GM18511 (cell line): ENCODE measurements at regions not wholly inside any gene's neighbourhood (a gene's known extent, or its start where the extent isn't known, plus 50 kb on each side); places are given as distances from the start of the nearest gene placed in this dataset.

Experiments
- ATAC-seq: cut with Tn5 transposase; IDR thresholded peaks from one replicate; pipeline ENCODE4 v1.9.1; 2021; ENCODE audit warnings: mild to moderate bottlenecking, moderate library complexity; ENCODE audit not compliant: unreplicated experiment

- no peak for ATAC-seq
These were observed 134.8 kb downstream of the CD83 start for GRCh38 chr6:14252271-14252850.

- ATAC-seq = peak; percentile 88
These were observed 136.9 kb downstream of the CD83 start for GRCh38 chr6:14254505-14254904.

GRCh38 chr6:14255916-14256315 lies 138.3 kb downstream of the CD83 start:
- ATAC-seq = no peak

DNA sequence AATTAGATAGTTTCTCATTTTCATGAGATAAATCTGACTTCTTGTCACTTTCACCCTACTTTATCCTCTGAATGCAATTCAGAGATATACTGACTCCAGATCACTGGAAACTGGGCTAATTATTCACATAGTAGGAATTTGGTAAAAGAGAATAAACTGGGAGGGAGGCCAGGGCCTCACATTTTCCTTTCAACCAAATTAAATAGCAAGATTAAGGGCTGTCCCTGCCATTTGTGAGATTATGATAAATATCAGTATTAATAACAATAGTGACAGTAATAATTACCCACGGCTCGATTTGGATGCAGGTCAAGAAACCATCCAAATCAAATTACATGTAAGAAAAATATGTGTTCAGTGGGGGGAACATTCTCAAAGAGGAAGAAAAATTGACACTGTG lies 140.5 kb downstream of the CD83 start:
- ATAC-seq = no peak

DNA sequence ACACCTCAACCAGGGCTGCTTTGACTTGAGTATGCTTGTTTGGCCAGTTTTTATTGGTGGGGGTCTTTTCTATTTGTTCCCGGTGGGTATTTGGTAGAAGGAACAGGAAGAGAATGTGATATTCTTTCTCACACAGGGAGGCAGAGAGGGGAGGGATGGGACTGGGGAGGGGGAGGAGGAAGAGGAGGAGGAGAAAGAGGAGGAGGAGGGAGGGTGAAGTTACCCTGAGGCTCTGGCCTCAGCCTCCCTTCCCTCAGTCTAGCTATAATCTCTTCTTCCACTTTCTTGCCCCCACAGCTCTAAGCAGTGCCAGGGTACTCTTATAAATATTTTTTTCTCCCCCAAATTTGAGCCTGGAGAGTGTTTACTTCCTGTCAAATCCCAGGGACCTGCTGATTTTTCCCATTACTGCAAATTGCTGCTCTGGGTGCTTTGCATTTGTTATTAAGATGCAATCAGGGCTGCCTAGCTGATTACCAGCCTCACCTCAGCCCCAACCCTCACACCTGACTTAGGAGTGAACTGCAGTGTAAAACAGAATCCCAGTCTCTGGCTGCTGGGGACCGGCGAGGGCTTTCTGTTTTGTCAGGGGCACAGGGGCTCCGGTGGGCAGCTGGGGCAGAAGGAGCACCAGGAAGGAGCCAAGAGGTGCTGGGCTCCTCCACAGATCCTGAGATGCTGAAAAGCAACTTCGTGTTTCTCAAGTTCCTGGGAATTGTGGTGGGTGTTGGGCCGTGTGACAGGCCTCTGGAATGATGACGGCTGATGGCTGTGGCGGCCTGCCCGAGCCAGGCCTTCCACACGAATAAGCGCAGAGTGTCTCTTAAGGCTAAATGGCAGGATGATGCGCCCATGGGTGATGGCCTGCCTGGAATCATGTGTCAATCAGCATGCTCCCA lies 141.4 kb downstream of the CD83 start:
- no peak for ATAC-seq

DNA sequence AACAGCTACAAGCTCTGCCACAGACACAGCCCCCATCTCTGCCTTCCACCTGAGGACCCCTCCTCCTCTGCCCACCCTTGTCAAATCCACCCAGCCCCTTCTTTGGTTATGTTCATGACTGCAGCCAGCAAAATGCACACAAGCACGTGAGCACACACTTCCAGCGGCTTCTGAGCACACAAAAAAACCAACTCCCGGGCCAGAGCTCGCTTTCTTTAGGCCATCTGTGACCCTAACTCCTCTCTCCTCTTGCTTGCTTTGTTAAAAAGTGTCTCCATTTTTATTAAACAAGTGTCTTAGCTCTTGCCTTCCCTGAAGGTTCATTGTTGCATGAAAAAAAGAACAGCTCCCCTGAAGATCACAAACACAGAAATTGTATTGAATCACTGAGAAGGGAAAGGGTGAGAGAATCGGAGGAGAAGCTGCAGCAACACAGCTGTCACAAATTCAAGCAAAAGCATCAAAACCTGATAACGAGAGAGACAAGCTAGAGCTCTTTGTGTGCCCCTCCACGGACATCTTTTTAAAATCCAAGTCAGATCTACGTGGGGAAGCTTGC lies 142.1 kb downstream of the CD83 start:
- no peak for ATAC-seq

DNA sequence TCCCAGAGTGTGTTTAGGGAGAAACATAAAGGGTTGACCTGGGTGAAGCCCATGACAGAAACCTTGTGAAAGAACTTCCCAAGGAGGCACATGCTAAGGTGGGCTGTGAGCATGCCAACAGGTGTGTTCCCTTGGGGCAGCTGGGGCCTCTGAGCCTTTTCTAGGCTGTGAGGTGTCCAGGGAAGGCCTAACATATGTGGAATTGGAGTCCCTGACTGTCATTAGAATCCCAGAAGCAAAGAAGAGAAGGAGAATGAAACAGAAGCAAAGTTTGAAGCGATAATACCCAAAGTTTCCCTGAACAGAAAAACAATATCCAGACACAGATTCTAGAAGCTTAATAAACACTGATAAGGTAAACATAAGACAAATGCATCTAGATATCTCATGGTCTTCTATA lies 143.3 kb downstream of the CD83 start:
- ATAC-seq = no peak

GRCh38 chr6:14263881-14264424 lies 146.4 kb downstream of the CD83 start:
- no peak for ATAC-seq

DNA sequence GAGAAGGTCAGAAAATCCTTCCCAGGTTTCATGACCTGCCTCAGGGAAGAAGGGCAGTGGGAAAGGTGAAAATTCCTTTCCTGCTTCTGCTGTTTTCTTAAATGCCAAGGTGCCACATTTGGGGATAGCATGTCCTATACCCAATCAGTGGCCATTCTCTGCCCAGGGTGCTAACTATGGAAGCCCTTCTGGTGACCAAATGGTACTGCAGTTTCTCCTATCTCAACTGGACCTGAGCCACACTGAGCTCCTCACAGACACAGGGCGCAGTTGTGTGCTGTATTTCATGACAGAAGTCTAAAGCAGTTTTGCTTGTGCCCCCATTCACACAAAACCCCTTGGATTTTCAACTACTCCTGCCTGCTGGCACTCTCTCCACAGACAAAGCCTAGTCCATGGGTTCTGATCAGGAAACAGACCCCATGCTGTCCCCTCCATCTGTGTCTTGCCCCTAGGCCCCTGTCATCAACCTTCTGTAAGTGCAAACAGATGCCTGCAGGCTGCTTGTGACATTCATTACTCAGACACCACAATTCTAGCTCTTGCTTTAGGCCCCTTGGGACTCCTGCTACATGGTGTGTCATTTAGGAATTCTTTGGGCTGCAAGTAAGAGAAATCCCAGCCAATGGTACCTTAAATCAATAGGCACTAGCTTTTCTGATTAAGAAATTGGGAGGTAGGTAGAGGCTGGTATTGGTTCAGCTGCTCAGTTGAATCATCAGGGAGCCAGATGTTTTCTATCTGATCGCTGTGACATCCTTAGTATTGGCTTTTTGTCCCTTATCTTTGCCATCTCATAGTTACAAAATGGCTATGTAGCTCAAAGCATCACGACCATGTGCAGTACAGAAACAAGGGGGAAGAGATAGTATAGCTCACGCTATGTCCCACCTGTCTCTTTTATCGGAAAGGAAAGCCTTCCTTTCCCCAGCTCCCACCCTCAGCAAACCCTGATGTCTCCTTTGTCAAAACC lies 147.8 kb downstream of the CD83 start:
- no peak for ATAC-seq

GRCh38 chr6:14266266-14266665 lies 148.7 kb downstream of the CD83 start:
- no peak for ATAC-seq

GRCh38 chr6:14267885-14268660 lies 150.5 kb downstream of the CD83 start:
- ATAC-seq = no peak

DNA sequence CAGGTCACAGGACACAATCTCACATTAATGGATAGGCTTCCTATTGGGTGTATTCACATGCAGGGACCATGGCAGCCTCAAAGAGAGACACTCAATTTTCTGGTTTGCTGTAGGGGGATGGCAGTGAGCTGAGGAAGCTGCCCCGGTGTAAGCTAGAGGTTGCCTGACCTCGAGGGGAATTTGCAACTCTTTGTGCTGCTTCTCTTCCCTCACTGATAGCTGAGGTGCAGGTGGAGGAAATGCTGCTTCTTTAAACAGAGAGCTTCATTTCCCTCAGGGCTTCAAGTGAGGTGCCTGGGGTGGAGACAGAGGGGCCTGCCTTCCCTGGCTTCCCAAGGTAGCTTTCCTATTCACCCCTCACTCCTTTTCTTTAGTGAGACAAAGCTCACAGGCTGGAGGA lies 151.9 kb downstream of the CD83 start:
- ATAC-seq = no peak

DNA sequence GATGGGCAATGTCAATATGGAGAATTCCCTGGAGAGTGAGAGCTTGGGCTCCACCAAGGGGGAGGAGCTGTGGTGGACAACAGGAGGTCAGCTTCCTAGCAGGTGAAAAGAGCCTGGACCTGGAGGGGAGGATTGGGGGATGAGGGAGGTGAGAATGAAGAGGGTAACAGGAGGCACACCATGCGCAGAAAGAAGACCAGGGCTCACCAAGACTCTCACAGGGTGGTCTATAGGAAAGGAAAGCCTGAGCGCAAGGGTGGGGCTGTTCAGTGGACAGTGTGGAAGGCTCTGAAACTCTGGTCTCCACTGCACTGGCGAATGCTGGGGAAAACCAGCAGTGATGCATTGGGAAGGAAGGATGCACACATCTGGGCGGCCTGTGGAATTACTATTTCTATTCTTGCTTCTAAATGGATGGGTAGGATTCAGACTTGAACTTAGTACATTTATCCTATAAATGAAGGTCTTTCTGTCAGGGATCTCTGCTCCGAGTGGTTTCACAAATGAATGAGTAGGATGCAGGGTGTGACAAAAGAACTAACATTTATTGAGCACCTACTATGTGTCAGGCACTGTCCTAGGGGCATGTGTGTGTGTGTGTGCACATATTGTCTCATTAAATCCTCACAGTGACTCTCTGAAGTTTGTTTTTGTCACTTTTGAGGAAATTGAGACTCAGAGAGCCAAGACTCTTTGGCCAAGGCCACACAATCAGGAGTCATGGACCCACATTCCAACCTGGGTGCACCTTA lies 152.7 kb downstream of the CD83 start:
- no peak for ATAC-seq

- ATAC-seq = no peak
These were observed 153.6 kb downstream of the CD83 start for GRCh38 chr6:14270925-14271788.

DNA sequence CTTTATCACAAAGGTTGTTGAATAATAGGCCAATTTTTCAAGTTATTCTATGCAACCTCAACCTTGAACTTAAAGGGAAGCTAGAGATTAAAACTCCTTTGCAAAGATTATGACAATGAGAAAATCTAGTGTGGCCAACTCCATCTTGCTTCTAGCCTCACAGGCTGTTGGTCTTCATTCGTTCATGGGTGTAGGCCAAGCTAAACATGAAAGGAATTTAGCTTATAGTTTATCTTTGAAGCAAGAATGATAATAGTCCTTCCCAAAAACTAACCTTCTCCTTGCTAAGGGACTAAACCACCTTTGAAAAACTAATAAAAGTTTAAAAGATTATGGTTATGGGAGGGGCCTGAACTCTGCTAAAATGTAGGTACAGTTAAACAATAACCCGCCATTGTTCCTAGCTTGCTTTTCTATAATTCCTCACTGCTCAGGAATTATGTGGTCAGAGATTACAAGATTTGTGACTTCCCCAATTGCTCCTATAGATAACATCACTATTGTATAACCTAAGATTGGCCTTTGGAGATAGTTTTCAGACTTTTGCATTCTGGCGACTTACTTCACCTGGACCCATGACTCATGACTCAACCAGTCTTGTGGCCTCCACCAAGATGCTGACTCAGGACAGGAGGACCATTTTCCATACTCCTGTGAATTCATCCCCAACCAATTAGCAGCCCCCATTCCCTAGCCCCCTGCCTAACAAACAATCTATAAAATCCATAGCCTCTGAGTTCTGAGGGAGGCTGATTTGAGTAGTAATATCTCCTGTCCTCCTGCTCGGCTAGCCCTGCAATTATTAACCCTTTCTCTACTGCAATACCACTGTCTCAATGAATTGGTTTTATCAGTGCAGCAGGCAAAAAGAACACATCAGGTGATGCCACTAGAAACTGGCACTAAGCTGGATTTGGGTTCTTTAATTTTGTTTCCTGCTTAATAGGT lies 154.5 kb downstream of the CD83 start:
- ATAC-seq = no peak

- ATAC-seq = no peak
These were observed 155.1 kb downstream of the CD83 start for GRCh38 chr6:14272737-14273085.

DNA sequence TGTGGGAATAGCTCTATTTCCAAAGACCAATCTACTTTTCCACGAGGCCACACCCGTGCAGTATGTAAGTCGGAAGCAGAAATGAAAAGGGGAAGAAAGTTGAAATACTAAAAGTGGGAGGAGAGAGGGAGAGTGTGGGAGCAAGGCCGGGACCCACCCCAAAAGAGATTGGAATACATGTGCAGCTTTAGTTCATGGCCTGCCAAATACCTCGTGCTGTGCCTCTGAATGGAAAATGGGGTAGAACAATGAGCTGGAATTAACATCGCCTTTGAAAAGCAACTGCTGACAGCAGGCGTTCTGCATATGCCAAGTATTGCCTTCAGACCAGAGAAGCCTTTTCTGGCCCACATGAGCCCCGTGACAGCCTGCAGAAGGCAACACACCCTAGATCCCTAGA lies 155.6 kb downstream of the CD83 start:
- ATAC-seq = no peak
